Activated CD4-positive, alpha-beta memory T cell treated with anti-CD3 and anti-CD28 coated beads for 36 hours (primary cell): ENCODE measurements at regions not wholly inside any gene's neighbourhood (a gene's known extent, or its start where the extent isn't known, plus 50 kb on each side); places are given as distances from the start of the nearest gene placed in this dataset.

ENCODE experiments used
- CTCF ChIA-PET: fragments of 350-600 bp; sonication (Branson Sonifier 250); formaldehyde crosslinking; loops from one replicate; lab custom pipeline; 2021; ENCODE audit warnings: antibody characterized with exemption, inconsistent platforms; lab: Charles Lee
- POLR2A ChIA-PET: fragments of 350-600 bp; sonication (Branson Sonifier 250); formaldehyde crosslinking; loops from one replicate; lab custom pipeline; 2021; ENCODE audit warnings: antibody characterized with exemption; lab: Charles Lee
- DNase-seq: peaks from one replicate; pipeline ENCODE4 v3.0.0-alpha.2; 2020
- H3K27ac Mint-ChIP-seq: one replicate; pipeline ENCODE4 v1.8.0; 2021; ENCODE audit warnings: mixed read lengths
- H3K27me3 Mint-ChIP-seq: one replicate; pipeline ENCODE4 v1.8.0; 2021; ENCODE audit warnings: mixed read lengths
- H3K36me3 Mint-ChIP-seq: one replicate; pipeline ENCODE4 v1.8.0; 2021; ENCODE audit warnings: mixed read lengths
- H3K4me1 Mint-ChIP-seq: one replicate; pipeline ENCODE4 v1.8.0; 2021; ENCODE audit warnings: low read depth, mixed read lengths
- H3K4me3 Mint-ChIP-seq: one replicate; pipeline ENCODE4 v1.8.0; 2021; ENCODE audit warnings: mild to moderate bottlenecking, mixed read lengths
- H3K9me3 Mint-ChIP-seq: one replicate; pipeline ENCODE4 v1.8.0; 2021; ENCODE audit warnings: mixed read lengths
- intact Hi-C: fragments of 100-400 bp; cut with micrococcal nuclease; formaldehyde crosslinking; loops from one replicate; pipeline ENCODE4 v1.15.1; 2023

DNA sequence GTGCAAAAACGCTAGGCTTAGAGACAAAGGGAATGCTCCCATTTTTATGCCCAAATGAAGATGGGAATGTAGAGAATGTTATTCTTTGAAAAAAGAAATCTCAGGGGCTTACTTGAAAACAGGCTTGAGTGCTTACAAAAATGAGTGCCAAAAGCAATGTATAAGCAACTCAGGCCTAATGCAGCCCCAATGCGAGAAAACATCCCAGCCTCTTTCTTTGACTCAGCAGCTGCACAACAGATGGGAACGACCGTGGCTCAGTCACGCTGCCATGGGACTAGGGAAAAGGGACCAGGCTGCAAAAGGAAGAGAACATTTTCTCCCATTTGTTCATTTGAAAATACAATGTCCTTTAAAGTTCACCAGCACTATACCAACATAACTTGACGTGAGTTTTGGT, 246.4 kb upstream of the LRIG1 start:
- ChIA-PET POLR2A (no interaction called here), CTCF (interaction anchor here (0.8 to 1.4 kb wide), 2 partner anchors 75 to 340 kb away, joined by 3 to 4 read pairs; no protein-coding TSS in a partner anchor)
- no peaks in the 10 kb centered on the region for H3K9me3 Mint-ChIP-seq
- no peak for DNase-seq
- intact Hi-C loops, result no loop called here
- H3K36me3 Mint-ChIP-seq, result no peaks in the 10 kb centered on the region
- H3K27me3 Mint-ChIP-seq, result no peaks in the 10 kb centered on the region
- H3K4me1 Mint-ChIP-seq, result no peaks in the 10 kb centered on the region
- no peak overlapping the region for H3K4me3 Mint-ChIP-seq
- H3K27ac Mint-ChIP-seq, result no peak overlapping the region

DNA sequence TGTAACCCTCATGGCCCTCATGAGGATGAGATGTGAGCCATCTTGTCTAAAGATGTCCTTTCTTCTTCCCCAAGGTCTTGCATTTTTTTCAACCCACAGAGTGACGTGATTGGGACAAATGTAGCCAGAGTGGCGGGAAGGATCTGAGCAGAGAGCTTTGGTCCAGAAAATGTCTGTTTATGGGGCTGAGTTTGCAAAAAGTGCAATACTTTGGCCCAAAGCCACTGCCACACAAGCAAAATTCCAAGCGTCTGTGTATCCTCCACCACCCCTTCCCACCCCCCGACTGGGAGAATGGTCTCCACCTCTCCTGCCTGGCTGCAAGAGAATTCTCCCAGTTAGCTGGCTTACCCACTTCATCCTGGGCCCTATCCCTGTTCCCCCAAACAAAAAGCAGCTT, 246.9 kb upstream of the LRIG1 start:
- no peak for DNase-seq
- no peaks in the 10 kb centered on the region for H3K36me3 Mint-ChIP-seq
- POLR2A ChIA-PET, result no interaction called here
- no peaks in the 10 kb centered on the region for H3K9me3 Mint-ChIP-seq
- CTCF ChIA-PET, result interaction anchor here (0.8 to 1.4 kb wide), 2 partner anchors 75 to 340 kb away, joined by 3 to 4 read pairs; no protein-coding TSS in a partner anchor
- no peaks in the 10 kb centered on the region for H3K4me1 Mint-ChIP-seq
- no peak overlapping the region for H3K4me3 Mint-ChIP-seq
- intact Hi-C loops, result no loop called here
- H3K27me3 Mint-ChIP-seq, result no peaks in the 10 kb centered on the region
- H3K27ac Mint-ChIP-seq, result no peak overlapping the region

DNA sequence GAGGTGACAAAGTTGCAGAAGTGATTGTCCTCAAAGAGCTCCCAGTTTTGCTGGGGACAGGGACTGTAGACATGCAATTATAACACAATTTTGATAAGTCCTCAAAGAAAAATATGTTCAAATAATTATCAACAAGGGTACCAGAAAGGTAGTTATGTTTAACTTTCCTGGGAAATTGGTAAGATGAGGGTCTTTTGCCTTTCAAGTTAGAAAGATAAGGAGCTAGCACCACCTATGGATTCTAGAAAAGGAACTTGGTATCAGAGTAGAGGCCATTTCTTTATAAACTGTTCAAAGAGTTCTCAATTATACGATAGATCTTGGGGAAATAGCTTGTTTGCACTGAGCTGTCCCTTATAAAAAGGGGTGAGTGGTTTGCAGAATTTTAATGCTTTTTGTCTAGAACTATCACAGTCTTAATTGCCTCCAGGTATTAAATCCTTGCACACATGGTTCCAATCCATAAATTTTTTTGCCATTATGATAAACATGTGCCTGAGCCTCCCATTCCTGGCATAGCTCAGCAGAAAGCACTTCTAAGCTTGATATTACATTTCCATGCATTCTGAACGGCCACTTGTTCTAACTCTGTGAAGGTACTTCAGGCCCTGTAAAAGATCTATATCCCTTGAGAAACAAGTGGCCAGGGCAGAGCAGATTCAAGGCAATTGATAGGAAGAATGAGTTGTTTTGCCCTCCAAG, 247.5 kb upstream of the LRIG1 start:
- ChIA-PET POLR2A (no interaction called here), CTCF (interaction anchor here (0.8 to 1.4 kb wide), 2 partner anchors 74 to 341 kb away, joined by 3 to 4 read pairs; no protein-coding TSS in a partner anchor)
- H3K27me3 Mint-ChIP-seq, result no peaks in the 10 kb centered on the region
- no peak for DNase-seq
- H3K9me3 Mint-ChIP-seq, result no peaks in the 10 kb centered on the region
- no peaks in the 10 kb centered on the region for H3K4me1 Mint-ChIP-seq
- H3K27ac Mint-ChIP-seq, result no peak overlapping the region
- intact Hi-C loops, result no loop called here
- H3K4me3 Mint-ChIP-seq, result no peak overlapping the region
- H3K36me3 Mint-ChIP-seq, result no peaks in the 10 kb centered on the region

DNA sequence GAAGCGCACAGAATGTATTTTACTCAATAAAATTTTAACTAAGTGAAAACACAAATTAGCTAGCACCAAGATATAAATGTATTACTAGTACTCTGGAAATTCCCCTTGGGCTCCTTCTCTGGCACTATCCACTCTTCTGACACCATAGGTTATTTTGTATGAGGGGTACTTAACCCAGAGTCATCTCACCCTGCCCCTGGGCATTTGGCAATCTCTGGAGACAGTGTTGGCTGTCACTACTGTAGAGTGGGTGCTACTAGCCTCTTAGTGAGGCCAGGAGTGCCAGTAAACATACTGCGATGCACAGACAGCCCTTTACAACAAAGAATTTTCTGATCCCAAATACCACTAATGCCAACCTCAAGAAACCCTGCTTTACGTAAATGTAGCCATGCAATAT, 246.3 kb upstream of the KBTBD8 start:
- Mint-ChIP-seq H3K4me1 (no peaks in the 10 kb centered on the region), H3K27ac (no peak overlapping the region), H3K36me3 (no peaks in the 10 kb centered on the region), H3K4me3 (no peak overlapping the region), H3K9me3 (no peaks in the 10 kb centered on the region), H3K27me3 (no peaks in the 10 kb centered on the region)
- DNase-seq, result no peak
- intact Hi-C loops, result no loop called here
- POLR2A ChIA-PET, result no interaction called here
- CTCF ChIA-PET, result no interaction called here

DNA sequence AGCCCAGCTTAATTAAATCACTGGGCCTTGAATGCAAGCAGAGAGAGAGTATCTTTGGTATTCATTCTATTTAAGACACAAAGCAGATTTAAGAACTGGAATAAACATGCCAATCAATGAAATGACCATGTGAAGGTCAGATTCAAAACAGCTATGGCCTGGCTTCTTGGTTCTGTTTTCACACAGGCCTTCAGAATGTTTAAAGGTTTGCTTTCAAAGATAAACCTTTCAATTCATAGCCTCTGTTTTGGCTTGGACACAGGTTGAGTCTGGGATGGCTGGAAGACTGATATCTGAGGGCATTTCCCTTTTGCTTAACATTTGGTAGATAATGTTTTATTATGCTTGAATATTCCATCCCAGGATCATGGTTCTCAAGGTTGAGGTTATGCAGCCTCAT, 244.4 kb upstream of the KBTBD8 start:
- no peak for DNase-seq
- CTCF ChIA-PET, result no interaction called here
- Mint-ChIP-seq H3K36me3 (no peaks in the 10 kb centered on the region), H3K4me1 (no peaks in the 10 kb centered on the region), H3K4me3 (no peak overlapping the region), H3K9me3 (no peaks in the 10 kb centered on the region), H3K27me3 (no peaks in the 10 kb centered on the region), H3K27ac (no peak overlapping the region)
- intact Hi-C loops, result no loop called here
- POLR2A ChIA-PET, result interaction anchor here (0.6 kb wide), 1 partner anchor 51 kb away, joined by 3 read pairs; no protein-coding TSS in a partner anchor

DNA sequence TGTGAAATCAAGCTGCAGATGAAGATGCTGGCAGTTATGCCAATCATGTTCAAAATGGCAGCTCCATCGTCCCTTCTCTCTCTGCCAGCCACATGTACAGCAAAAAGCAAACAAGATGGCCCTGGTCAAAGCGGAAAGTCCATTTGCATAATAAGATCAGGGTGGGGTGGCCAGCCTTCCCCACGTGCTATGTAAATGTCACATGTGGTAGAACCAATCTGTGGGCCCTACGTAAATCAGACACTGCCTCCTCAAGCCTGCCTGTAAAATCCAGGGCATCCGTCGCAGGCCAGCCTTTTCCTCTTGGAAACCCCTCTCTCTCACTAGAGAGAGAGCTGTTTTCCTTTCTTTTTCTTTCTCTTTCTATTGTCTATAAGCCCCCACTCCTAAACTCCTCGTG, 243.5 kb upstream of the KBTBD8 start:
- Mint-ChIP-seq H3K27ac (no peak overlapping the region), H3K4me1 (no peaks in the 10 kb centered on the region), H3K27me3 (no peaks in the 10 kb centered on the region), H3K9me3 (no peaks in the 10 kb centered on the region), H3K4me3 (no peak overlapping the region), H3K36me3 (no peaks in the 10 kb centered on the region)
- POLR2A ChIA-PET, result interaction anchor here (0.6 kb wide), 1 partner anchor 52 kb away, joined by 3 read pairs; no protein-coding TSS in a partner anchor
- no peak for DNase-seq
- CTCF ChIA-PET, result no interaction called here
- intact Hi-C loops, result no loop called here

DNA sequence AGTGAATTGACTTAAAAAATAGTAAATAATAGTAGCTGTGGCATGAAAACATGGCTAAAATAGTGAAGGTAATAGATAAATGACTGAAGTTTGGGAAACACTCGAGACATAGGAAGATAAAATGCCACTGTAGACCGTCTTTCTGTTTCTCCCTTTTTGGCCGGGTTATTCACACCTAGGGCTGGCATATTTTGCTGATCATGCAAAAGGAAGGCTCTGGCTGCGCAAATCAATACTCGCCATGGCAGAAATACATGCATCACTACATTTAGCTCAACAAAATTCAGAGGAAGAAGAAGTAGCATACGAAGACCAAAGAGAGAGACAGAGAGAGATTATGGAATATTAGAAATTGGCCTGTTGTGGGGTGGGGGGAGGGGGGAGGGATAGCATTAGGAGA, 242.2 kb upstream of the KBTBD8 start:
- intact Hi-C loops, result no loop called here
- POLR2A ChIA-PET, result no interaction called here

DNA sequence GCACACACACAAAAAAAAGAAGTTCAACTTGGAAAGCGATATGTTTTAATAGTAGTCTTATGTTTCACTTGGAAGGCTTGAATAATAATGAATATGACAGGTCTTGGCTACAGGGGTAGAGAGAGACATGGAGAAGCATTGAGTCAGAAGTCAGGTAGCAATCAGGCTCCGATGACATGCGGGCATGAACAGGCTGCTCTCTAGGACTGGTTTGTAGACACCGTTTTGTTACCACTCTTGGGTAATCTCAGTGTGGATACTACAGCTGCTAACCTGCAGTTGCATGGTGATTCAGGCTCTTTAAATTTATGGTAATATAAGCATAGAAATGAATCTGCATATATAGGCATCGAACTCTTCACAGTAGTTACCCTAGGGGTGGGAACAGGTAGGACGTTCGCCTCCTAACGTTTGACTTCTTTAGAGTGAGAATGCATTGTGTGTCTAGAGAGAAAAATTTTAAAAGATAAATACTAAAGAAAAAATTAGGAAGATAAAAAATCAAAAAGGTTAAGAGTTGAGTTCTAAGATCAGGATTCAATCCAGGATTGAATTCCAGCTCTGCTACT, 241.6 kb upstream of the KBTBD8 start:
- H3K36me3 Mint-ChIP-seq, result no peaks in the 10 kb centered on the region
- DNase-seq, result no peak
- no peaks in the 10 kb centered on the region for H3K4me1 Mint-ChIP-seq
- ChIA-PET CTCF (no interaction called here), POLR2A (no interaction called here)
- intact Hi-C loops, result no loop called here
- no peaks in the 10 kb centered on the region for H3K27me3 Mint-ChIP-seq
- H3K27ac Mint-ChIP-seq, result no peak overlapping the region
- no peak overlapping the region for H3K4me3 Mint-ChIP-seq
- H3K9me3 Mint-ChIP-seq, result no peaks in the 10 kb centered on the region

More for the DNA sequence above, 242.2 kb upstream of the KBTBD8 start:
- H3K9me3 Mint-ChIP-seq, result no peaks in the 10 kb centered on the region
- no peaks in the 10 kb centered on the region for H3K36me3 Mint-ChIP-seq
- H3K27me3 Mint-ChIP-seq, result no peaks in the 10 kb centered on the region
- H3K4me1 Mint-ChIP-seq, result no peaks in the 10 kb centered on the region
- CTCF ChIA-PET, result interaction anchor here (1.0 kb wide), 1 partner anchor 502 kb away, joined by 3 read pairs; no protein-coding TSS in a partner anchor
- H3K4me3 Mint-ChIP-seq, result no peak overlapping the region
- no peak for DNase-seq
- H3K27ac Mint-ChIP-seq, result no peak overlapping the region

DNA sequence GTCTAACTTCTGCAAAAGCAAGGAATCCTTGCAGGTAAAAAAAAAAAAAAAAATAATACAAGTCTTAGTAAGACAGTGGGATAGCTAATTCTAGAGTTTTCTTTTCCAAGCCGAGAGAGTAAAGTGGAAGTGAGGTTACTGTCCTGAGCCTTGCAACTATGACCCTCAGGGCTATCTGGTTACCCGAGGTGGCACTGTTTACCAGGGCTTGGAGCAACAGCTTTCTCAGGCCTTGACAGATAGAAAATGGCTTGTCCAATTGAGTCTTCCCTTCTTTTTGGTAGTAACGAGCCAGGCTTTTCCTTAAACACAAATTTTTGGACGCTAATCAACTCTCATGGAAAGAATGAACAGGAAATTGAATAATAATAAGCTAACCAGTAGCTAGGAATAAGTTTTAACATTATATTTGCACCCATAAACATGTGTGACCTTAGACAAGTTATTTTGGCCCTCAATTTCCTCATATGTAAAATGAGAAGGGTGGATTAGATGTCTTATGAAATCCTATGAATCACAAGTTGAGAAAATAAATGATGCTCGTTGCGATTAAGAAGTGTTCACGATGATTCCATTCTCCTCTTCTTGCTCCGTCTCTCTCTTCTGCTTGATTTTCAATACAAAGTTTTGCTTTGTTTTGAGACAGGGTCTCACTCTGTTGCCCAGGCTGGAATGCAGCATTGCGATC, 236.9 kb upstream of the KBTBD8 start:
- Mint-ChIP-seq H3K27ac (no peak overlapping the region), H3K4me1 (no peaks in the 10 kb centered on the region), H3K27me3 (no peaks in the 10 kb centered on the region), H3K36me3 (no peaks in the 10 kb centered on the region), H3K9me3 (peaks cover 14% of the 10 kb centered on the region), H3K4me3 (no peak overlapping the region)
- intact Hi-C loops, result no loop called here
- POLR2A ChIA-PET, result no interaction called here
- CTCF ChIA-PET, result no interaction called here
- DNase-seq, result no peak

DNA sequence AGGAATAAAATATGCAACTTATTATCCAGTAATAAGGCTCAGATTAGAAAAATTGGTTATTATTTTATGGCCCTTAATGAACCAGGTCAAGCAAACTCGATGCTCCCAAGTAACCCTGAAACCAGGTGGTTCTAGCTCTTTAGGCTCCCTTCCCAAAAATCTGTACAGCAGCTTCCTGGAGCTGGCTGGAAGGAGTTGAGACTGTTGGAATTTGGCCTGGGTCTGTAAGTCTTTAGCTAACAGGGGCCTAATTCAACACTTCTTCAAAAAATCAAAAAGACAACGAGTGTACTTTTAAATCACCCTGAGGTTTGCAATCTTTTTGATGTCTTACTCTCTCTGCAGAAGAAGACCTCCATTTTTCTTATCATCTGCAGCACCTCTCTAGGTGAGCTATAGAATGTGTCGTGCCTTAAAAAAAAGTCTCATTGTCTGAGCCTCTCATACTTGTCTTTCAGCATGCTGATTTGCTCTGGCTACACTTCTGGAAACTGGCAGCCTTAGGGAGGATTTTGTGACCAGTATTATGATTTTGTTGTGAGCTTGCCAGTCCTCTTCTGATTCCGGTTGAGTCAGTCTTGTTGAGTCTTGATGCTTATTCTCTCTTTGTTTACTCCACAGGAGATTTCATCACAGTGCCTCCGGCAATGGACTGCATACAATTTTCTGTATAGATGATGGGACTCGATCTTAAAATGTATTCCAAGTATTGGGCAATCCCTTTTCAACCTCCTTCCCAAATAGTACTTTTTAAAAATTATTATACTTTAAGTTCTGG, 235.0 kb upstream of the KBTBD8 start:
- POLR2A ChIA-PET, result no interaction called here
- H3K27me3 Mint-ChIP-seq, result no peaks in the 10 kb centered on the region
- no peaks in the 10 kb centered on the region for H3K4me1 Mint-ChIP-seq
- H3K9me3 Mint-ChIP-seq, result peaks cover 15% of the 10 kb centered on the region
- no peak overlapping the region for H3K4me3 Mint-ChIP-seq
- H3K36me3 Mint-ChIP-seq, result no peaks in the 10 kb centered on the region
- no peak overlapping the region for H3K27ac Mint-ChIP-seq
- DNase-seq, result no peak
- intact Hi-C loops, result no loop called here
- CTCF ChIA-PET, result no interaction called here

DNA sequence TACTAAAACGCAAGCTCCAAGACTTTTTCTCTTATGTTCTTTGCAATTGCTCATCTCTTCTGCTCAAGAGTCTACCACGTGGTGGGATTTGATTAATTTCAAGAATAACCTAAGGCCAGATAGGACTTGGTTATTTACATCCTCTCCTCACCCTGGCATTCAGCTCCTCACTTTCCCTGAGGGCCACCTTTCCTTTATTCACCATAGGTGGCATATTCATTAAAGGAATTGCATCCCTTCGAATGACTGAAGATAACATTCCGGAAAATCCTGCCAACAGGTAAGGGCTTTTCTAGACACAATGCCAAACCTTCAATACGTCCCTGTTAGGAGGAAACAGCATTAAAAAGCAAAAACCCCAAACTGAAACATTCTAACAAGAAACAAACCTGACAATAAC, 220.0 kb upstream of the KBTBD8 start:
- no peak for DNase-seq
- H3K9me3 Mint-ChIP-seq, result no peaks in the 10 kb centered on the region
- POLR2A ChIA-PET, result no interaction called here
- H3K27me3 Mint-ChIP-seq, result peaks cover 6% of the 10 kb centered on the region
- H3K4me1 Mint-ChIP-seq, result no peaks in the 10 kb centered on the region
- intact Hi-C loops, result no loop called here
- H3K4me3 Mint-ChIP-seq, result no peak overlapping the region
- no peak overlapping the region for H3K27ac Mint-ChIP-seq
- H3K36me3 Mint-ChIP-seq, result no peaks in the 10 kb centered on the region
- CTCF ChIA-PET, result no interaction called here

DNA sequence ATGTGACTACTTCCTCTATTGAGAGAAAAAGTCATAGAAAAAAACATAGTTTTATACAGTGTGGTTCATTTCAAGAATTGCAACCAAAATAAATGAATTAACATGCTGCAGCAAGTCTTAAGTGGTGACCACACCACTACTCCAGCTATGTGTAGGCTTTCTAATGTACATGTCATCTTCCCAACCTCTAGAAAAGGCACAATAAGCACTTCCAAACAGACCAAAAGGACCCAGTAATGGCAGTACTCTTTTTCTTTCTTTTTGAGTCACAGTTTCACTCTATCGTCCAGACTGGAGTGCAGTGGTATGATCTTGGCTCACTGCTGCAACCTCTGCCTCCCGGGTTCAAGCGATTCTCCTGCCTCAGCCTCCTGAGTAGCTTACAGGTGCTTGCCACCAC, 219.3 kb upstream of the KBTBD8 start:
- intact Hi-C loops, result no loop called here
- no peak overlapping the region for H3K27ac Mint-ChIP-seq
- peaks cover 6% of the 10 kb centered on the region for H3K27me3 Mint-ChIP-seq
- DNase-seq, result no peak
- CTCF ChIA-PET, result no interaction called here
- no peak overlapping the region for H3K4me3 Mint-ChIP-seq
- POLR2A ChIA-PET, result no interaction called here
- H3K9me3 Mint-ChIP-seq, result peaks cover 2% of the 10 kb centered on the region
- no peaks in the 10 kb centered on the region for H3K36me3 Mint-ChIP-seq
- no peaks in the 10 kb centered on the region for H3K4me1 Mint-ChIP-seq
